ENCODE measurements at regions not wholly inside any gene's neighbourhood (a gene's known extent, or its start where the extent isn't known, plus 50 kb on each side); places are given as distances from the start of the nearest gene placed in this dataset.

DNA sequence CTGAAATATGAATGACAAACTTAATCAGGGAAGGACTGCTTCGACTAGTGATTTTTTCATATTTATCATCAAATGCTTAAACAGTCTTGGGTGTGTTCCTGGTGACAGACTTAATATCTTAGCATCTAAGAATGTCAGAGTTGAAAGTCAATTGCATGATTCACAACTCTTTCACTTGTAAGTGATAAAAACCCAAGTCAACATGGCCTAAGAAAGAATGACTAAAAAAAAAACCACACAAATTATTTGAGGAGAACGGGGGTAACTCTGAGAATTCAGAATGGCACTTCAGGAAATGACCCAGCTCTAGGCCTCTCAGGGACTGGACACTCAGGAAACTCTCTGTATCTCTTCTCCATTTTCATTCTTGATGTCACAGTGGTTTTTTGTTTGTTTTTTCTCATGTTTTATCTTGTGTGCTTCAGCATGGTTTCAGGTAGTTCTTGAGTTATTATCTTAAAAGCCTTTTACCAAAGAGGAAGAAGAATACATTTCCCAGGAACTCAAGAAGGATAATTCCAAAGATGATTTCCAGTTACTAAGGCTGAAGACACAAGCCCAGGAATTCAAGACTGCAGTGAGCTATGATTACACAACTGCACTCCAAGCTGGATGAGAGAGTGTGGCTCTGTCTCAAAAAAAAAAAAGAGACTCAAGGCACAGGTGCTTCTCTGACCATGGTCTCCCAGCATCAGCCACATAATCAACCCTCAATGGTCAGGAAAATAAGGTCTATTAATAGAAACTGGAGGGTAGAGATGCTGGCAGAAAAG lies 1697.8 kb upstream of the IGFBP7 start:
- TF ChIP-seq, protein P1, sequence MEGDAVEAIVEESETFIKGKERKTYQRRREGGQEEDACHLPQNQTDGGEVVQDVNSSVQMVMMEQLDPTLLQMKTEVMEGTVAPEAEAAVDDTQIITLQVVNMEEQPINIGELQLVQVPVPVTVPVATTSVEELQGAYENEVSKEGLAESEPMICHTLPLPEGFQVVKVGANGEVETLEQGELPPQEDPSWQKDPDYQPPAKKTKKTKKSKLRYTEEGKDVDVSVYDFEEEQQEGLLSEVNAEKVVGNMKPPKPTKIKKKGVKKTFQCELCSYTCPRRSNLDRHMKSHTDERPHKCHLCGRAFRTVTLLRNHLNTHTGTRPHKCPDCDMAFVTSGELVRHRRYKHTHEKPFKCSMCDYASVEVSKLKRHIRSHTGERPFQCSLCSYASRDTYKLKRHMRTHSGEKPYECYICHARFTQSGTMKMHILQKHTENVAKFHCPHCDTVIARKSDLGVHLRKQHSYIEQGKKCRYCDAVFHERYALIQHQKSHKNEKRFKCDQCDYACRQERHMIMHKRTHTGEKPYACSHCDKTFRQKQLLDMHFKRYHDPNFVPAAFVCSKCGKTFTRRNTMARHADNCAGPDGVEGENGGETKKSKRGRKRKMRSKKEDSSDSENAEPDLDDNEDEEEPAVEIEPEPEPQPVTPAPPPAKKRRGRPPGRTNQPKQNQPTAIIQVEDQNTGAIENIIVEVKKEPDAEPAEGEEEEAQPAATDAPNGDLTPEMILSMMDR (IDR thresholded peaks at IDR 0.05), result no peak
- no peak for TF ChIP-seq POLR2A (IDR thresholded peaks at IDR 0.05)
